HFF-Myc (cell line): ENCODE measurements at regions not wholly inside any gene's neighbourhood (a gene's known extent, or its start where the extent isn't known, plus 50 kb on each side); places are given as distances from the start of the nearest gene placed in this dataset.

Experiments used
- DNase-seq: peaks from one replicate; pipeline ENCODE4 v3.0.0-alpha.2; 2011; ENCODE audit warnings: low read depth; ENCODE audit errors: extremely low read depth
- H3K4me3 ChIP-seq: replicated peaks from 2 replicates; pipeline ENCODE4 v1.5.1; 2011; ENCODE audit warnings: low read depth, mild to moderate bottlenecking, control low read depth, low read length
- TF ChIP-seq, protein P1 (sequence below): IDR thresholded peaks from 2 replicates; pipeline ENCODE4 v1.5.1; 2012; ENCODE audit warnings: mild to moderate bottlenecking, low read depth, low read length, control low read depth; ENCODE audit errors: missing control alignments

DNA sequence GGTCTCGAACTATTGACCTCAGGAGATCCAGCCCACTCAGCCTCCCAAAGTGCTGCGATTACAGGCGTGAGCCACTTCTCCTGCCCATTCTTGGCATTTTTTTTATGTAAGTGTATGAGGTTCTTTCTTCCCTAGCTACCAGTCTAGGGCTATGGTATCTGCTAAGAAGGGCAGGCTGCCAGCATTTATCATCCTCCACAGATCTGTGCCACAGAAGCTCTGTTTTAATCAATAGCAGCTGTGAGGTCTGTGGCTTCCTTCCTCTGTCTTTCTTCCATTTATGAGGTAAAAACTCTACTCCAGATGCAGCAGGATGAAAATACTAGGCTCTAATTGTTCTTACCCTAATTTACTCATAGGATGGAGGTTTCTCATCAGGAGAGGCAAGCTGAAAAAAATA lies 1382.4 kb upstream of the ADGRB3 start:
- TF ChIP-seq, protein P1, sequence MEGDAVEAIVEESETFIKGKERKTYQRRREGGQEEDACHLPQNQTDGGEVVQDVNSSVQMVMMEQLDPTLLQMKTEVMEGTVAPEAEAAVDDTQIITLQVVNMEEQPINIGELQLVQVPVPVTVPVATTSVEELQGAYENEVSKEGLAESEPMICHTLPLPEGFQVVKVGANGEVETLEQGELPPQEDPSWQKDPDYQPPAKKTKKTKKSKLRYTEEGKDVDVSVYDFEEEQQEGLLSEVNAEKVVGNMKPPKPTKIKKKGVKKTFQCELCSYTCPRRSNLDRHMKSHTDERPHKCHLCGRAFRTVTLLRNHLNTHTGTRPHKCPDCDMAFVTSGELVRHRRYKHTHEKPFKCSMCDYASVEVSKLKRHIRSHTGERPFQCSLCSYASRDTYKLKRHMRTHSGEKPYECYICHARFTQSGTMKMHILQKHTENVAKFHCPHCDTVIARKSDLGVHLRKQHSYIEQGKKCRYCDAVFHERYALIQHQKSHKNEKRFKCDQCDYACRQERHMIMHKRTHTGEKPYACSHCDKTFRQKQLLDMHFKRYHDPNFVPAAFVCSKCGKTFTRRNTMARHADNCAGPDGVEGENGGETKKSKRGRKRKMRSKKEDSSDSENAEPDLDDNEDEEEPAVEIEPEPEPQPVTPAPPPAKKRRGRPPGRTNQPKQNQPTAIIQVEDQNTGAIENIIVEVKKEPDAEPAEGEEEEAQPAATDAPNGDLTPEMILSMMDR: no peak
- no peak overlapping the region for H3K4me3 ChIP-seq
- no peak for DNase-seq

DNA sequence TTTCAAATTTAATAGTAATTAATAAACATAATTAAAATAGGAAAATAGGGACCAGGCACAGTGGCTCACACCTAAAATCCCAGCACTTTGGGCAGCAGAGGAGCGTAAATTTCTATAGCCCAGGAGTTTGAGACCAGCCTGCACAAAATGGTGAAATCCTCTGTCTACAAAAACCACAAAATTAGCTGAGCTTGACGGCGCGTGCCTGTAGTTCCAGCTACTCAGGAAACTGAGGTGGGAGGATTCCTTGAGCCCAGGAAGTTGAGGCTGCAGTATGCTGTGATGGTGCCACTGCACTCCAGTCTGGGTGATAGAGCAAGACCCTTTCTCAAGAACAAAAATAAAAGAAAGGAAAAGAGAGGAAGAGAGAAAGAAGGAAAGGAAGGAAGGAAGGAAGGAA lies 1387.0 kb upstream of the ADGRB3 start:
- TF ChIP-seq, protein P1: no peak
- no peak for DNase-seq
- no peak overlapping the region for H3K4me3 ChIP-seq

GRCh38 chr6:67244037-67244436 lies 1391.0 kb upstream of the ADGRB3 start:
- no peak for DNase-seq
- TF ChIP-seq, protein P1: no peak
- H3K4me3 ChIP-seq: no peak overlapping the region

- no peak for DNase-seq
- TF ChIP-seq, protein P1: no peak
- no peak overlapping the region for H3K4me3 ChIP-seq
Measured at GRCh38 chr6:67237277-67237676, 1397.8 kb upstream of the ADGRB3 start.

GRCh38 chr6:67231092-67231491 lies 1404.0 kb upstream of the ADGRB3 start:
- TF ChIP-seq, protein P1: no peak
- no peak for DNase-seq
- H3K4me3 ChIP-seq: no peak overlapping the region

DNA sequence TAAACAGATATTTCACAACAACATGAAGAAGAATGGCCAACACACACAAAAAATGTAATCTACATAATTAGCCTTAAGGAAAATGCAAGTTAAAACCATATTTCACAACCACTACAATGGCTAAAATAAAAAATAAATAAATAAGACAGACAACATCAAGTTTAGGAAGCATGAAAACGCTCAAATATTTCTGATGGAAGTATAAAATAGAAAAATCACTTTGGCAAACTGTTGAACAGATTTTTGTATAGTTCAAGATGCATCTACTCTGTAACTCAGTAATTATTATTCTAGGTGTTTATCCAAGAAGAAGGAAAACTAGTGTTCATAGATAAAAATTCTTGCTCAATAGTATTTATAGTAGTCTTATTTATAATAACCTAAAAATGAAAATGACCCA lies 1410.1 kb upstream of the ADGRB3 start:
- TF ChIP-seq, protein P1: no peak
- H3K4me3 ChIP-seq: no peak overlapping the region
- no peak for DNase-seq

GRCh38 chr6:67221226-67221625 lies 1413.9 kb upstream of the ADGRB3 start:
- H3K4me3 ChIP-seq: no peak overlapping the region
- TF ChIP-seq, protein P1: no peak
- DNase-seq: no peak
